ENCODE measurements at regions not wholly inside any gene's neighbourhood (a gene's known extent, or its start where the extent isn't known, plus 50 kb on each side); places are given as distances from the start of the nearest gene placed in this dataset.

- H4K20me1 ChIP-seq (ENCODE audit: insufficient read depth), result no peaks in the 10 kb centered on the region
- CTCF ChIA-PET, result interaction anchor here (1.4 to 3.4 kb wide), 3 partner anchors 556 to 625 kb away, joined by 3 to 24 read pairs (median 17); no protein-coding TSS in a partner anchor
- no peaks in the 10 kb centered on the region for H3K27me3 ChIP-seq (ENCODE audit: insufficient read depth, low read length)
- H3K4me1 ChIP-seq (ENCODE audit: control insufficient read depth in 1 of 2, insufficient read depth in 2 of 2, low read length in 2 of 2), result no peaks in the 10 kb centered on the region
- H3K79me2 ChIP-seq (ENCODE audit: insufficient read depth, low read length), result no peaks in the 10 kb centered on the region
- ATAC-seq (no peak), DNase-seq (ENCODE audit: low read depth, low spot score) (no peak)
- intact Hi-C loops (cut with micrococcal nuclease), result loop anchor here (10.0 kb wide), 1 partner anchor 554 kb away; no protein-coding TSS in a partner anchor
- TF ChIP-seq CBX3 (IDR thresholded peaks at IDR 0.05; ENCODE audit: low read depth) (no peak), POLR2A (IDR thresholded peaks at IDR 0.05; ENCODE audit: borderline replicate concordance, extremely low read depth, insufficient read depth, insufficient read length) (no peak), RAD21 (IDR thresholded peaks at IDR 0.05; ENCODE audit: low read depth) (no peak), REST (IDR thresholded peaks at IDR 0.05; ENCODE audit: low read depth) (no peak), SP1 (IDR thresholded peaks at IDR 0.05; ENCODE audit: low read depth) (no peak), FOSL1 (IDR thresholded peaks at IDR 0.05; ENCODE audit: low read depth) (no peak), ZFX (IDR thresholded peaks at IDR 0.05) (no peak), EZH2phosphoT487 (IDR thresholded peaks at IDR 0.05; ENCODE audit: borderline replicate concordance) (no peak), POLR2AphosphoS5 (IDR thresholded peaks at IDR 0.05; ENCODE audit: low read depth, low read length) (no peak), TCF7L2 (IDR thresholded peaks at IDR 0.05; ENCODE audit: borderline replicate concordance, extremely low read depth, insufficient read depth, insufficient read length) (no peak), ZBTB33 (IDR thresholded peaks at IDR 0.05; ENCODE audit: extremely low read depth, insufficient replicate concordance, low read length) (no peak), EZH2 (IDR thresholded peaks at IDR 0.05) (no peak), ELF1 (IDR thresholded peaks at IDR 0.05; ENCODE audit: borderline replicate concordance, low read depth) (no peak)
- no peaks in the 10 kb centered on the region for H3K9me3 ChIP-seq (ENCODE audit: control insufficient read depth in 1 of 2, insufficient read depth in 1 of 2, low read depth in 1 of 2, low read length in 2 of 2)
- H3K9ac ChIP-seq (ENCODE audit: low read length), result no peak overlapping the region
- no peak overlapping the region for H3K27ac ChIP-seq (ENCODE audit: low read depth, low read length)
- H3K4me2 ChIP-seq (ENCODE audit: low read length), result no peak overlapping the region
- no peaks in the 10 kb centered on the region for H3K9me2 ChIP-seq (ENCODE audit: insufficient read depth)
- H2AFZ ChIP-seq (ENCODE audit: low read depth, low read length, poor library complexity, severe bottlenecking), result no peak overlapping the region
- BruUV-seq (replicated peaks), result no TSS peak
- POLR2A ChIA-PET, result no interaction called here
- no peak overlapping the region for H3K4me3 ChIP-seq (replicated peaks in 1 of 2; ENCODE audit: low read depth in 1 of 2, low read length in 2 of 2)
- RAD21 ChIA-PET (ENCODE audit: low non-redundant PET in 1 of 2, low total read pairs in 2 of 2, uncharacterized antibody in 2 of 2, unreplicated experiment in 2 of 2), result no interaction called here
- H3K36me3 ChIP-seq (ENCODE audit: control insufficient read depth in 1 of 2, insufficient read depth in 2 of 2, low read length in 2 of 2), result no peaks in the 10 kb centered on the region
Measured at GRCh38 chr12:58539295-58539694, 381.0 kb downstream of the LRIG3 start.
